HG03565 (cell line): ENCODE measurements at regions not wholly inside any gene's neighbourhood (a gene's known extent, or its start where the extent isn't known, plus 50 kb on each side); places are given as distances from the start of the nearest gene placed in this dataset.
"Not testable (repeated sequence)": the region's sequence is repeated elsewhere in the genome, so short reads cannot be mapped to it uniquely, and the experiment has no call there.

ENCODE experiments used
- ATAC-seq: cut with Tn5 transposase; IDR thresholded peaks from one replicate; pipeline ENCODE4 v1.9.1; 2021; ENCODE audit warnings: mild to moderate bottlenecking, moderate library complexity; ENCODE audit not compliant: unreplicated experiment

DNA sequence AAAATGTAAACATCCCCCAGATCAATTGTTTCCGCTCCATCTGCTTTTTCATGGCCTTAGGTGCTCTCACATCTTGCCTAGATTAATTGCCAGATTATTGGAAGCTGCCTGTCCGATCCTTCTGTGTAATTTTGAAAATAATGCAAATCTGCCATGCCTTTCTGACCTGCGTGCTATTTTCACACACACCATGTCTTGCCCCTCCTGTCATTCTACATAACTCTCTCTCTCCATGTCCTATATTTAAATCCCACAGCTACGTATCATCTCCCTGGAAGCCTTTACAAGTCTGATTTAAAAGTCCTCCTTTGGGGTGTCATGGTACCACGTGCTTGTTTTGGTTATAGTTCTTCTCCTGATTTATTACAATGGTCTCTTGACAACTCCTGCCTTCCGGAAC is 247.6 kb upstream of the ELAVL2 start:
- no peak for ATAC-seq

DNA sequence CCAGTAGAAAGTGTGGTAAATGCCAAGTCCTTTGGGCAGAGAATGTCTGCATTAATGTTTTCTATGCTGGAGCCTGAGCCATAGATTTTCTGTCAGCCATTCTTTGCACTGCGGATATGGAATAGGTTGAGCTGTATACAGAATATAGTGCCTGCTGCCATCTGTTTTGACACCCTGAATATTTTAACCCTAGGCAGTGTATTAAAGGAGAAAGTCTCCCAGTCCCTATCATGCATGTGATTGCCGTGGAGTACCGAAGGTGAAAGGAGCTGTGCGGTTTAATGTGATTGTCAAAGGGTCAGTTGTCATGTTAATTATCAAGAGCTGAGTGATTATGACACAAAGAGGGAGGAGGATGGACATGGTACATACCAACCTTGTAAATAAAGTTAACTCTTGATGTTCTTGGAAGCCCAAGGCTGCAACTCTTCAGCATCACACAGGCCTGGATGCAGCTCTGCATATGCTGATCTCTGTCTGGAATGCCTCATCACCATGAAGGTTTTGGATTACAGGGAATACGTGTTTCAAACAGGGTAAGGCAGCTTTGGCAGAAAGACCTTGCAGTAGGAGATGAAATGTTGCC is 247.1 kb upstream of the ELAVL2 start:
- ATAC-seq: no peak

DNA sequence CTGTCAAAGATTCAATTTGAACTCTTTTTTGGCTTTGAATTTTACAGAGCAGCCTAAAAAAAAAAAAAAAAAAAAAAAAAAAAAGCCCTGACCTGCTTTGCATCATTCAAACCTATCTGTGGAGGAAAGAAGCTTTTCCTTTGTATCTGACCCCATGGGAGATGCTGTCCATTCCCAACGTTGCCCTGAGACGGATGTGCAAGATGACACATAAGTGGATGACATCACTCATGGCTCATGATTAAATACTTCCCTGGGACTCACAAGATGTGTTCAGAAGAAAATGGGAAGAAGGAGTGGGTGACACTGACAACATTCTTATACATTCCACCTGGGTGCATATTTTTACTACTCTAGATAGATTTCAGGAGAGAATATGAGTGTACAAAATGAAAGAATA is 245.7 kb upstream of the ELAVL2 start:
- no peak for ATAC-seq

DNA sequence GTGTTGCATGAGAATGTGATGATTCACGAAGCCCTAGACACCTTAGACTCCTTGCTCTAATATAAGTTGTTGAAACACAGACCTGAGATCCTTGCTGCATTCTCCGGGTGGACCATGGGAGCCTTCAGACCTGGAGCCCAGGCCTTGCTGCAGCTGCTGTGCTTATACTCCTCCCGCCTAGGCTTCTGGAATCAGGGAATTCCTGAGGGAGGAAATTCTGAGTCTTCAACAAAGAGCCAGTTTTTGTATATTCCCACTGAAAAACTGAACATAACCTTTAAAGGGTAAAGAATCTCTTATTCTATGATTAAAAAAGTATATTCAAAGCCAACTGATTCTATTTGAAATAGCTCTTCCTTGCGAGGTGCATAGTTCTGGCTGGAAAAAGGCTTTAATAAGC is 245.1 kb upstream of the ELAVL2 start:
- no peak for ATAC-seq

DNA sequence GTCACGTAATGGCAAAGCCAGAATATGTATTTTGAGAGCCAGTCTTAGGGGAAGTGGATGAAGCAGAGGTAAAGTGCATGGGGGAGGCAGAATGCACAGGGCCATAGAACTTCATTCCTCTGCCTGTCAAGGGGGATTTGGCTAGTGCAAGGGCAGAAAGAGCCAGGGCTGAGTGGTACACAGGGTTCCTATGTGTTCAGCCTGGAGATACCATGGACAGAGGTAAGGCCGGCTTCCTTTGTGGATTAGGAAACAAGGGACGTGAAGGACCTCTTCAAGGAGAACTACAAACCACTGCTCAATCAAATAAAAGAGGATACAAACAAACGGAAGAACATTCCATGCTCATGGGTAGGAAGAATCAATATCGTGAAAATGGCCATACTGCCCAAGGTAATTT is 241.1 kb upstream of the ELAVL2 start:
- ATAC-seq: not testable (repeated sequence)

DNA sequence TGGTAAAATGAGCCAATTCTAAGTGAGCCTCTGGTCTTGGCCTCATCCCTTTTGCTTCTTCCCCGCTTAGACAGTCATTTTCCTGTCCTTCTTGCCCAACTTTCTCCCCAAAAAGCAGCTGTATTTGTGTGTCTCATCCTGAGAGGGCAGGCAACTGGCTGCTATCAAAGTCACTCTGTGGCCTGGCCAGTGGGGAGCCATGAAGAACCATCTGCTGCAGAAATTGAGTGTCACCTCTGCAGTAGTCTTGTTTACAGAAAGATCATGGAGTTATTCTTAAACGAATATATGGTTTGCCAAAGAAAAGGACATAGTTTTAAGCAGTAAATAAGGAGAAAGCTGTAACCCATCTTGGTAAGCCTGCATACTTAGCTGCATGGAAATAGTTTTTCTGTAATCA is 233.6 kb upstream of the ELAVL2 start:
- ATAC-seq: no peak

DNA sequence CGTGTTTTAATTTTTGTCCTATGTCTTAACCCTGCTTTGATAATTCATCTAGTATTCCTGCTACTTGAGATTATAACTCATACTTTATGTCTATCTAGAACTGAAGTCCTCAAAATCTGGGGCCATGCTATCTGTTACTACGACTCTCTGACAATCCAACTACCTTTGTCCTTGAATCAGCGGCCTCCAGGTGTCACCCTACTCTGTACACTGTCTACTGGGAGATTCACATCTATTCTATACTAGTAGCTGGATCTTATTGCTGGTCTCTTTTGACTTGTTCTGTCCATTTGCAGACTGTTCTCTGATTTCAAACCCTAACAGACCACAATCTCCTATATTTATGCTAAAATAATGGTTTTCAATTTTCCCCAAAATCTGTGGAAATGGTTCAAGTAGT is 225.5 kb upstream of the ELAVL2 start:
- ATAC-seq: no peak

DNA sequence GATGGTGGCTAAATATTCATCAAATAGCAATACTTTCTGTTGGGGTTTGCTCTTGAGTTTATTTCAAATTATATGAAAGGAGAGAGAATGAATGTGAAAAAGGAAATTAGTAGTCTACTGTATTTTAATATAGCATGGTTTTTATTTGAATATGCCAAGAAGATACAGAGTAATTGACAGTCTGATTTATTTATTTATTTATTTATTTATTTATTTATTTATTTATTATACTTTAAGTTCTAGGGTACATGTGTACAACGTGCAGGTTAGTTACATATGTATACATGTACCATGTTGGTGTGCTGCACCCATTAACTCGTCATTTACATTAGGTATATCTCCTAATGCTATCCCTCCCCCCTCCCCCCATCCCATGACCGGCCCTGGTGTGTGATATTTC is 224.2 kb upstream of the ELAVL2 start:
- ATAC-seq: not testable (repeated sequence)

DNA sequence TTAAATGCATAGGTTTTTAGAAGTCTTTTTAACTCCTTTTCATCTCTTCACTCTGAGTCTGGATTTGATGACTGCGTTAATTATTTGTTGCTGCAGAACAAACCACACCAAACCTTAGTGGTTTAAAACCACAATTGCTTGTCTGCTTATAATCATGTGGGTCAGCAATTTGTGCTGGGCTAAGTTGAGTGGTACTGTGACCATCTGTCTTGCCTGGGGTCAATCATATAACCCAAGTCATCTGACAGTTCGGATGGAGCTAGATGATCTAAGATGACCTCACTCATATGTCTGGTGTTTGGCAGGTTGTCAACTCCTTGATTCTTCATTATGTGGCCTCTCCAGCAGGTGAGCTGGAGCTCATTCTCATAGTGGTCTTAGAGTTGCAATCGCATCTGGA is 219.1 kb upstream of the ELAVL2 start:
- ATAC-seq: no peak

DNA sequence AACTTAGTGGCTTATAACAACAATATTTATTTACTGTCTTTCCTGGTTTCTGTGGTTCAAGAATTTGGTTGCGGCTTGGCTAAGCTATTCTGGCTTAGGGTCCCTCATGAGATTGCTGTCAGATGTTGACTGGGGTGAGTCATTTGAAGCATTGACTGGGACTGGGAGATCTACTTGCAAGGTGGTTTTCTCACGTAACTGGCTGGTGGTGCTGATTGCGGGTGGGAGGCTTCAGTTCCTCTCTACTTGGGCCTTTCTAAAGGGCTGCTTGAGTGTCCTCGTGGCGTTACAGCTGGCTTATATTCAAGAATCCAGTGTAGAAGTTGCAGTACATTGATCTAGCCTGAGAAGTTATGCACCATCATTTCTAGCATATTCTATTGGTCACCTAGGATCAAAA is 218.5 kb upstream of the ELAVL2 start:
- no peak for ATAC-seq

DNA sequence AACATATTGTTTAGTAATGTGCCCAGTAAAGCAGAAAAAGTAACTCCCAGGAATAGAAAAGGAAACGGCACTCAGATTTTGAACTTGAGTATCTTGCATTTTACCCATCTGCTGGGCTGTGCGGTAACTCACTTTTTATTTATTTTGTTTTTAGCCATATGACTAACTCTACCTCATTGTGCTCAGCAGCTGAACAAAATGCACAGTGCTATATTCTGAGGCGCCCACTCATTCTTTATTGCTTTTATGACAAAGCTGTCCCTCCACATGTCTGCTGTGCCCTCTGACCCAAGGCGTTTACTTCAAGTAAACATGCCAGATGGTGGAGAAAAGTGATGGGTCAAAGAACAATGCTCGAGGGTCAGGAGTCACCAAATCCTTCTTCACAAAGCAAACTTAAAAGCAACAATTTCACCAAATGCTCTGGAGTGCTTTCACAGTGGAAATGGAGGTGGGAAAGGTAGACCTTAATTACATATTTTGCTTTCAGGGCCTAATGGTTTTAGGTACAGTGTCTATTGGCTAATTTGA is 215.2 kb upstream of the ELAVL2 start:
- ATAC-seq: no peak

DNA sequence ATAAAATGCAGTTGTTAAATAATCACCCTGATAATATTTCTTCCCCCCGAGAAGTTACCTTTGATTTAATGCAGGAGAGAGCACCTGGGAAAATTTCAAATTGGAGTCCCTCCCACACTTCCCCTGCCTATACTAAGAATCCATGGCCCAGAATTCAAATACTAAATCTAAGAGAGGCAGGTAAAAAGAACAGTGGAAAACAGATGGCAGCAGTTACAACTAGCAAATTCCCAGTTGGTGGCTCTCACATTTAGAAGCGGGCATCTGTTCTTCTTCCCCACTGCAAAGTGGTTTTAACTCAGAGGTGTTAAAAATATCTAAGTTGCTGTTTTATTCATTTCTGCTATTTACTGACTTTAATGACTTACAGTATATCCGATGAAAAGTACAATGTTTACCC is 210.4 kb upstream of the ELAVL2 start:
- no peak for ATAC-seq

DNA sequence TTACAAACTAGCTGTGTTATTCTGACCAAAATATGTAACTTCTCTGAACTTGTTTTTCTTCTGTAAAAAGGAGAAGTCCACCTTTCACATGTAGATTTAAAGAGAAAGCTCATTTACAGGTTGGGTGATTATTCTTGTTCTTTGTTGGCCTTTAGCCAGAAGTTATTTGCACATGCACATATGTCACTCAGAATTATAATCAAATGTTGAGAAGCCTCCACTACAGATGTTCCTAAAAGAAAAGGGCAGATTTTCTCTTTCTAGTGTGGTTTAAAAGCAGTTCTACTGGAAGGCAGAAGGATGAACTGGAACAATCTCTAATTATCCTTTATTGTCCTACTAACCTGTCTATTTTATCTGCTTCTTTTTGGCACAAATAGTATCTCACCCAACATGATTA is 209.8 kb upstream of the ELAVL2 start:
- no peak for ATAC-seq

DNA sequence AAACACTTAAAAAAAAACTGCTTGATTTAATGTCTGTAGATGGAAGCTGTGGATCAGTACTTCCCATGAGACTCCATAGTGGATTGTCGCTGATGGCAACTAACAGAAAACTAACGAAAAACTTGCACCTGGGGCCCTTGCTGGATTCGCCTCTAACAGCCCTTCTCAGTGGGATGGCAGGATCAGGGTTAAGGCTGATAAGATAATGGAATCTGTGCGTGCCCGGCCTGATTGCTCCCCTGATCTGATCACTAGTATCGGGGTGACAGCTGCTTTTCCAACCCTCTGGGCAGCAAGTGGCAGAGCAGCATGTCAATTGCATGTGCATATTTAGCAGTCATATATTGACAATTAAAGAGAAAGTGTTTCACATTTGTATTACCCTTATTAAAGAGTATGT is 185.8 kb upstream of the ELAVL2 start:
- ATAC-seq: no peak

DNA sequence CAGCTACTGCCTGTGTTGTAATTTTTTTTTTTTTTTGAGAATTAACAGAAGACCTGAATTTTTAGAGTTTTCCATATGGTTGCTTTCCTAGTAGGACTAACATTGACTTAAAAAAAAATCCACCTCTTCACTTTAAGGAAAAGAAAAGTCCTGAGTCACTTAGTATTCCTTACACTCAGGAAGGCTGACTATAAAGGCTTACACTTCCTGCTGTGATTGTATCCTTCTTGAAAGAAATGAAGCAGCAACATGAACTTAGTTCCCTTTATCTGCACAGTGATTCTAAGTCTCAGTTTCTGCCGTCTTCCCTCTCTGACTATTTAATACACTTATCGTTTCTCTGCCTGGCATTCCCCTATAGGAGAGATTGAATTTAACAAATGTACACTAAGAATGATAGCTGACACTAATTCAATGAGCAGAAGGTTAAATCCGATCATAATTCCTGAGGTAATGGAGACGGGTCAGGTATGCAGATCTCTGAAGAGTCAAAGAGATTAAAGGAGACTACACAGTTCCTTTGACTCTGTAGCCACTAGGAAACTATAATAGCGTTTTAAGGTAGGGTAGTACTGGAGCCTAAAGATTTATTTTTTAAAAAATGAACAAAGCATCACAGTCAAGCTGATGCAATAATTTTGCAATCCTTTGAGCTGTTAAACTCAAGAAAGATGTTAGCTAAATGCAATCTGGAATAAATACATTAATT is 185.1 kb upstream of the ELAVL2 start:
- ATAC-seq: no peak

DNA sequence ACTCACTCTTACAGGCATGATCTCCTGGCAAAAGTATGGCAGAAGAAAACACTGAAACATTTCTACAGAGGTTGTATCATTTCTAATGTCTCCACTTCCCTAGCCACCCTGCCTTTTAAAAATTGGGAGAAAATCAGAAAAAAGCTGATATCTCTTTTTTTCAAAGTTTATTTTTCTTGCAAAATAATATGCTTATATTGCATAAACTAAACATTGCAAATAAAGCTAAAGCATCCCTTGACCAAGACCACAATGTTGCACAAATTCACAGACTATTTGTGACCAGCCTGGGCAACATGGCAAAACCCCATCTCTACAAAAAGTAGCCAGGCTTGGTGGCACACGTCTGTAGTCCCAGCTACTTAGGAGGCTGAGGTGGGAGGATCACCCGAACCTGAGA is 183.3 kb upstream of the ELAVL2 start:
- no peak for ATAC-seq

DNA sequence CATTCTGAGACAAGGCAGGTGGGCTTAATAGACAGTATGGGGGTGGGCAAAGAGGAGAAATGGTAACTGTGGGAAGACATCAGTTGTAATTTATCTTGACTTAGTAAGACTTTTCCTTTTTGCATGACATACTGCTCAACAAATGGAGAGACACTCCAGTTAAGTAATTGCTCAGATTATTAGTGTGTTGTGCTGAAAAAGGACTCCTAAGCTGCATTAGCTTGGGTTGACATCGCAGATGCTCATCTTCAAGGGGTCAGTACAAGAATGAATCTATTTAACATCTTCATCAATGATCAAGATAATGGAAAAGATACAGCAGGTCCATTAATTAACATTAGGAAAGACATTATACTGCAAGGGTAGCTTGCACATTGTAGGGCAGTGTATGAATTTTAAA is 181.1 kb upstream of the ELAVL2 start:
- ATAC-seq: no peak

DNA sequence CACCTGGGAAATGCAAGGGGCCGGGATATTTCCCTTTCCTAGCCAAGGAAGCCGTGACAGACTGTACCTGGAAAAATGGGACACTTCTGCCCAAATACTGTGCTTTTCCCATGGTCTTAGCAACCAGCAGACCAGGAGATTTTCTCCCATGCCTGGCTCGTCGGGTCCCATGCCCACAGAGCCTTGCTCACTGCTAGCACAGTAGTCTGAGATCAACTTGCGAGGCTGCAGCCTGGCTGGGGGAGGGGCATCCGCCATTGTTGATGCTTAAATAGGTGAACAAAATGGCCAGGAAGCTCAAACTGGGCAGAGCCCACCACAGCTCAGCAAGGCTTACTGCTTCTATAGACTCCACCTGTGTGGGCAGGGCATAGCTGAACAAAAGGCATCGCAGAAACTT is 165.8 kb upstream of the ELAVL2 start:
- not testable (repeated sequence) for ATAC-seq

DNA sequence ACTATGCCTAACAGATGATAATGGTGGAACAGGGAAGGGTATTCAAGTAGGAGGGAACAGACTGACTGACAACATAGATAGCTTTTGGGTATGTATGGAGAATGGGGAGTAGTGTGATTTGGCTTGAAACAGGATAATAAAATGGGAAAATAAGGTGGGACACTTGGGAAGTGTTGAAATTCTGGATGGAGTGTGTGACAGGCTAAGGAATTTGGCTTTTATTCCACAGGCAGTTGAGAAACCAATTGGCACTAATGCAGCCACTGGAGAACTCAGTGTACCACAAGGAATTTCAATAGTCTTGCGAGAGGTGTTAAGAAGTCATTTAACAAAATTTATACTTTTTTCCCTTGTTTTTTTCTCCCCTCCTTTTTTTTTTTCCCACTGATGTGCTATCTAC is 153.5 kb upstream of the ELAVL2 start:
- no peak for ATAC-seq

DNA sequence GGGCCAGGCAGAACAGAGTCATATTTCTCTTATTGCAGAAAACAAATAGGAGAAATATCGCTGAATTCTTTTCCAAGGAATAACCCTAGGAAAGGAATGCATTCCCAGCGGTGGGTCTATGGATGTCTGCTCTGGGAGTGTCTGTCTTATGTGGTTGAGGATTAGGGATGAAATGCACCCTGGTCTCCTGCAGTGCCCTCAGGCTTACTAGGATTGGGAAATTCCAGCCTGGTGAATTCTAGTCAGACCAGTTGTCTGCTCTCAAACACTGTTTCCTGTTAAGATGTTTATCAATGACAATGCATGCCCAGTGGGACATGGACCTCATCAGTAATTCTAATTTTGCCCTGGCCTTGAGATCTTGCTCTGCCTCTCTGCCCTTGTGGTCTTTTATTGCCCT is 136.1 kb upstream of the ELAVL2 start:
- no peak for ATAC-seq

DNA sequence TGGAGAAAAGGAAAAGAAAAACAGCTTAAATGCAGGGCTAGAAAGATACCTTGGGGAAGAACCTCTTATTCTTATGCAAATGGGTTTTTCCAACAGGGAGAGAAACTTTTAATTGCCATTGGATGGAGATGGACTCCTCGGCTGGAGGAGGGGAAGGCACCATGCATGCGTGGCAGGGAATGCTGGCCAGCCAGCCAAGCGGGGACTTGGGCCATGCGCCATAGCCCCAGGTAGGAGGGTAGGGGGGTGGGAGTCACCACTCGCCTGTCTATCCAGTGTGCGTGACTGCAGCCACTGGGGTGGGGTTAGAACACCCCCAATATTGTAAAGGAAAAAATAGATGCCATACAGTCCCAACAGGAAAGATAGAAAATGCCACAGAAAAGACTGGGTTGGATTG is 119.9 kb upstream of the ELAVL2 start:
- no peak for ATAC-seq

DNA sequence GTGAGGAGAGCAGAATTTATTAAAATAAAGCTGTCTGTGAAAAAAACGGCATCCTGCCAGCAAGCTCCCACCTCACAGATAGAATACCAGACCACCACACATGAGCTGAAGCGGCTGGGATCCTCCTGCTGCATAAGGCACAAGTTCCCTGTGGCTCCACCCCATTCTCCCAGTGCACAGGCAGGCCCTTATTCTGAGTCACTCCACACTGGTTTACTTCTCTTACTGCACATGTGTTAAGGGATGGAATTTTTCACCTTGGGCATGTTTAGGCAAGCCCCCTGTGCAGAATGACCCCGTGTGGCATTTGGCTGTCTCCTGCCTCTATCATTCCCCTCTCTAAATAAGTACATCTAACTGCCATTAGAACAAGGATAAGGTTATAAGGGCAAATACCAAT is 115.0 kb upstream of the ELAVL2 start:
- ATAC-seq: no peak

DNA sequence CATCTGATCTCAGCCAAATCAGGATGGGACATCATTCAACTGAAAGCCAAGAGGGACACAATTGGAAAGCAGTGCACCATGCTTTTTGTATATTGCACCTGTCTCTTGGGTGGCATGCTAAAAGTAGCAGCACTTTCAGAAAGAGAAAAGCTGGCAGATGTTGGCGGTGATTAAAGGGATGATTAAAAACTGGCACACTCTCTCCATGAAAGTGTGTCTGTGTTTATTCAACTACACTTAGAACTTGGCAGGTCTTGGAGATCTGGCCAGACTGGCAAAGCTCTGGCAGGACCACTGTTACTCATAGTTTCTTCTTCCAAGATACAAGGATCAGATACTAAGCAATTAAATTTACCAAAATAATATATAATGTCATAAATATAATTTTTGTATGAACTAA is 112.9 kb upstream of the ELAVL2 start:
- no peak for ATAC-seq
